GM18499 (cell line): ENCODE measurements at regions not wholly inside any gene's neighbourhood (a gene's known extent, or its start where the extent isn't known, plus 50 kb on each side); places are given as distances from the start of the nearest gene placed in this dataset.

Experiments
- ATAC-seq: cut with Tn5 transposase; IDR thresholded peaks from one replicate; pipeline ENCODE4 v1.9.1; 2021; ENCODE audit warnings: moderate number of reproducible peaks; ENCODE audit not compliant: insufficient read depth, unreplicated experiment

GRCh38 chr2:12046641-12047040 lies 300.2 kb downstream of the LPIN1 start:
- ATAC-seq, result no peak

- no peak for ATAC-seq
Observed at GRCh38 chr2:12047761-12048160, 301.3 kb downstream of the LPIN1 start.

- ATAC-seq, result no peak
Observed at GRCh38 chr2:12048550-12048949, 302.1 kb downstream of the LPIN1 start.

GRCh38 chr2:12050396-12050795 lies 304.0 kb downstream of the LPIN1 start:
- ATAC-seq, result no peak

GRCh38 chr2:12051831-12052230 lies 305.4 kb downstream of the LPIN1 start:
- ATAC-seq, result no peak

GRCh38 chr2:12052796-12053195 lies 306.4 kb downstream of the LPIN1 start:
- ATAC-seq, result no peak

GRCh38 chr2:12054956-12055618 lies 308.7 kb downstream of the LPIN1 start:
- no peak for ATAC-seq

GRCh38 chr2:12057436-12058166 lies 311.2 kb downstream of the LPIN1 start:
- ATAC-seq, result peak; percentile 66

GRCh38 chr2:12059616-12060441 lies 313.4 kb downstream of the LPIN1 start:
- ATAC-seq, result no peak

GRCh38 chr2:12060886-12061285 lies 314.5 kb downstream of the LPIN1 start:
- ATAC-seq, result no peak

- no peak for ATAC-seq
Observed at GRCh38 chr2:12061286-12062052, 315.0 kb downstream of the LPIN1 start.

GRCh38 chr2:12062053-12062395 lies 315.6 kb downstream of the LPIN1 start:
- no peak for ATAC-seq

GRCh38 chr2:12063210-12063609 lies 316.8 kb downstream of the LPIN1 start:
- no peak for ATAC-seq

- ATAC-seq, result no peak
Observed at GRCh38 chr2:12064153-12064552, 317.7 kb downstream of the LPIN1 start.

GRCh38 chr2:12066116-12066515 lies 319.7 kb downstream of the LPIN1 start:
- no peak for ATAC-seq

- ATAC-seq, result no peak
Observed at GRCh38 chr2:12066986-12067385, 320.6 kb downstream of the LPIN1 start.

GRCh38 chr2:12068796-12069538 lies 322.5 kb downstream of the LPIN1 start:
- no peak for ATAC-seq

- no peak for ATAC-seq
Observed at GRCh38 chr2:12070153-12070552, 323.7 kb downstream of the LPIN1 start.

- no peak for ATAC-seq
Observed at GRCh38 chr2:12070581-12070980, 324.1 kb downstream of the LPIN1 start.

- ATAC-seq, result peak; percentile 53
Observed at GRCh38 chr2:12071318-12071717, 324.9 kb downstream of the LPIN1 start.
